KMS-11 (cell line): ENCODE measurements at regions not wholly inside any gene's neighbourhood (a gene's known extent, or its start where the extent isn't known, plus 50 kb on each side); places are given as distances from the start of the nearest gene placed in this dataset.
"Not testable (repeated sequence)": the region's sequence is repeated elsewhere in the genome, so short reads cannot be mapped to it uniquely, and the experiment has no call there.

ENCODE experiments used
- H2AFZ ChIP-seq: fragments of 200-600 bp; sonication (generic); 2 replicates; pipeline ENCODE4 v1.6.1; 2016; ENCODE audit warnings: antibody characterized with exemption, mixed run types, low read depth
- H3K27ac ChIP-seq: fragments of 200-600 bp; sonication (generic); 2 replicates; pipeline ENCODE4 v1.6.1; 2016; ENCODE audit warnings: mild to moderate bottlenecking, mixed run types
- H3K27me3 ChIP-seq: fragments of 200-600 bp; sonication (generic); 2 replicates; pipeline ENCODE4 v1.6.1; 2017; ENCODE audit warnings: mild to moderate bottlenecking, low read depth, mixed run types, moderate library complexity; ENCODE audit not compliant: insufficient read depth
- H3K36me3 ChIP-seq: fragments of 200-600 bp; sonication (generic); 2 replicates; pipeline ENCODE4 v1.6.1; 2017; ENCODE audit warnings: mild to moderate bottlenecking, mixed run types; ENCODE audit not compliant: insufficient read depth
- H3K4me1 ChIP-seq: fragments of 200-600 bp; sonication (generic); 2 replicates; pipeline ENCODE4 v1.6.1; 2016; ENCODE audit warnings: mild to moderate bottlenecking, low read depth, mixed run types; ENCODE audit not compliant: poor library complexity, severe bottlenecking
- H3K4me2 ChIP-seq: fragments of 200-600 bp; sonication (generic); 2 replicates; pipeline ENCODE4 v1.7.0; 2016; ENCODE audit warnings: mild to moderate bottlenecking, mixed run types
- H3K4me3 ChIP-seq: fragments of 200-600 bp; sonication (generic); IDR thresholded peaks from 2 replicates; pipeline ENCODE4 v1.6.1; 2017; ENCODE audit warnings: low read depth, low read length, mixed read lengths; ENCODE audit not compliant: insufficient read depth
- H3K79me2 ChIP-seq: fragments of 200-600 bp; sonication (generic); 2 replicates; pipeline ENCODE4 v1.6.1; 2016; ENCODE audit warnings: low read depth, mixed run types; ENCODE audit not compliant: insufficient read depth
- H3K9ac ChIP-seq: fragments of 200-600 bp; sonication (generic); 2 replicates; pipeline ENCODE4 v1.6.1; 2016; ENCODE audit warnings: mild to moderate bottlenecking, mixed run types
- H4K20me1 ChIP-seq: fragments of 200-600 bp; sonication (generic); 2 replicates; pipeline ENCODE4 v1.6.1; 2016; ENCODE audit warnings: mild to moderate bottlenecking, mixed run types; ENCODE audit not compliant: insufficient read depth
- TF ChIP-seq, protein P1 (sequence below): fragments of 200-600 bp; sonication (generic); conservative IDR thresholded peaks from 2 replicates; pipeline ENCODE4 v1.6.1; 2017; ENCODE audit warnings: low read depth, mild to moderate bottlenecking, antibody characterized with exemption, low read length, moderate library complexity, mixed read lengths

DNA sequence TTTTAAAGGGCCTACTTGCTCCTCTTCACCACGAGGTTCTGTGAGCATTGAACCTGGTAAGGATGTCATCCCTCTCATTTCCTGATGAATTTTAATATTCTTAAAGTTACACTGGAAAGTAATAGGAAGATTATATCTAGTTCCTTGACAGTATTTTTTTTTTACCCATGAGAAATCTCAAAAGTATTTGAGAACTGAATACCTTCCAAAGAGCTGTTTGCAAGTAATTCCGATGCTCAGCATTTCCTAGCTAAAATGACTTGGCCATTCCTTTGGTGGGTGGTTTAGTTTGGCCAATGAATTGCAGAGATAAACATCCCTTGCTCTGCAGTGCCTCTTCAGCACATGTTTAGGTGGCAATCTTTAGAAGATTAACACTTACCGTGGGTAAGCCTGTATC is 110.2 kb upstream of the WDR1 start:
- Histone ChIP-seq H3K4me2 (no peak overlapping the region), H3K79me2 (no peaks in the 10 kb centered on the region), H3K4me1 (no peaks in the 10 kb centered on the region), H3K9ac (no peak overlapping the region), H4K20me1 (no peaks in the 10 kb centered on the region), H3K36me3 (no peaks in the 10 kb centered on the region), H3K4me3 (no peak overlapping the region), H3K27ac (no peak overlapping the region), H3K27me3 (no peaks in the 10 kb centered on the region), H2AFZ (no peak overlapping the region)
- TF ChIP-seq, protein P1, sequence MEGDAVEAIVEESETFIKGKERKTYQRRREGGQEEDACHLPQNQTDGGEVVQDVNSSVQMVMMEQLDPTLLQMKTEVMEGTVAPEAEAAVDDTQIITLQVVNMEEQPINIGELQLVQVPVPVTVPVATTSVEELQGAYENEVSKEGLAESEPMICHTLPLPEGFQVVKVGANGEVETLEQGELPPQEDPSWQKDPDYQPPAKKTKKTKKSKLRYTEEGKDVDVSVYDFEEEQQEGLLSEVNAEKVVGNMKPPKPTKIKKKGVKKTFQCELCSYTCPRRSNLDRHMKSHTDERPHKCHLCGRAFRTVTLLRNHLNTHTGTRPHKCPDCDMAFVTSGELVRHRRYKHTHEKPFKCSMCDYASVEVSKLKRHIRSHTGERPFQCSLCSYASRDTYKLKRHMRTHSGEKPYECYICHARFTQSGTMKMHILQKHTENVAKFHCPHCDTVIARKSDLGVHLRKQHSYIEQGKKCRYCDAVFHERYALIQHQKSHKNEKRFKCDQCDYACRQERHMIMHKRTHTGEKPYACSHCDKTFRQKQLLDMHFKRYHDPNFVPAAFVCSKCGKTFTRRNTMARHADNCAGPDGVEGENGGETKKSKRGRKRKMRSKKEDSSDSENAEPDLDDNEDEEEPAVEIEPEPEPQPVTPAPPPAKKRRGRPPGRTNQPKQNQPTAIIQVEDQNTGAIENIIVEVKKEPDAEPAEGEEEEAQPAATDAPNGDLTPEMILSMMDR = no peak

DNA sequence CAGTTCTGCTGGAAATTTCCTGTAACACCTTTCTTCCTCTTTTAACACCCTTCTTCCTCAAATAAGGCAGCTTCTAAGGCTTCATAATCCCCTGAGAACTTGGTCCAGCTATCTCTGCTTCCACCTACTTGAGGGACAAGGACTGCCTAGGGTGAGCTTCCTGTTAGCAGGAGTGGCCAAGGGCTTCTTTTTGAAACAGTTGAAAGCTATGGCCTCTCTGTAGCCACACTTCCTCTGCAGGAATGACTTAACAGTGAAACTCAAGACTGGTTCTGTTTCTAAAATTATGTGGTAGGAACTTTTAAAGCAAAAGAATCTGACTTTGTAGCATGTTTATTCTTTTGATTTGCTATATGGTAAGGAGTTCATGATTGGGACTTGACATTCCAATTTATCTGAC is 108.5 kb upstream of the WDR1 start:
- no peak overlapping the region for H2AFZ ChIP-seq
- H3K4me3 ChIP-seq = no peak overlapping the region
- H3K79me2 ChIP-seq = no peaks in the 10 kb centered on the region
- H3K4me1 ChIP-seq = no peaks in the 10 kb centered on the region
- no peaks in the 10 kb centered on the region for H3K36me3 ChIP-seq
- H3K27me3 ChIP-seq = no peaks in the 10 kb centered on the region
- no peak overlapping the region for H3K4me2 ChIP-seq
- TF ChIP-seq, protein P1 = no peak
- H3K27ac ChIP-seq = no peak overlapping the region
- no peaks in the 10 kb centered on the region for H4K20me1 ChIP-seq
- H3K9ac ChIP-seq = no peak overlapping the region

DNA sequence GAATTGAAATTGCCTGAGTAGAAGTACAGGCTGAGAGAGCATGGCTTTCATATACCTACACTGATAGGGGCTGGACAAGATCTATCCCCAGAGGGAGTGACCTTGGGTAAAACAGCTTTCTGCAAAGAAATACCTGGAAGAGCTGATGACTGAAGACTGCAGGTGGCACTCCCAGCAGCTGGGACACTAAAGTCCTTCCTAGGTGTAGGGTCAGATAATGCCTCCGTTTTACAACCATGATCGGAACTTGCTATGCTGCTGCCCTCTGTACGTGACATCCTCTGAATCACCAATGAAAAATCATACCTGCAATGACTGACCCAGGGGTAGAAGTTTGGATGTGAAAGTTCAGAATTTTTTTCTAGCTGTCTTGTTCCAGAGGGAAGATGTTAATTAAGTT is 107.2 kb upstream of the WDR1 start:
- Histone ChIP-seq H3K4me3 (no peak overlapping the region), H3K79me2 (no peaks in the 10 kb centered on the region), H3K27me3 (no peaks in the 10 kb centered on the region), H3K27ac (no peak overlapping the region), H4K20me1 (no peaks in the 10 kb centered on the region), H3K4me2 (no peak overlapping the region), H3K36me3 (no peaks in the 10 kb centered on the region), H3K4me1 (no peaks in the 10 kb centered on the region), H2AFZ (no peak overlapping the region), H3K9ac (no peak overlapping the region)
- TF ChIP-seq, protein P1 = no peak

DNA sequence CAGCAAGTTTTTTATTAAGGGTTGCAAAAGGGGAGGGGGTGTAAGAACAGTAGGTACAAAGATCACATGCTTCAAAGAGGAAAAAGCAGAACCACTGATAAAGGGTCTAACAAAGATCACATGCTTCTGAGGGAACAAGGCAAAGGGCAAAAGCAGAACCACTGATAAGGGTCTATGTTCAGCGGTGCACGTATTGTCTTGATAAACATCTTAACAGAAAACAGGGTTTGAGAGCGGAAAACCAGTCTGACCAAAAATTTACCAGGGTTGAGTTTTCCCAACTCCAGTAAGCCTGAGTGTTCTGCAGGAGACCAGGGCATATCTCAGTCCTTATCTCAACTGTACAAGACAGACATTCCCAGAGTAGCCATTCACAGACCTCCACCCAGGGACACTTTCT is 96.9 kb upstream of the WDR1 start:
- not testable (repeated sequence) for H3K27ac ChIP-seq, H3K4me2 ChIP-seq, H3K79me2 ChIP-seq, H2AFZ ChIP-seq, H3K27me3 ChIP-seq, H3K4me3 ChIP-seq, H3K36me3 ChIP-seq, H3K4me1 ChIP-seq, H3K9ac ChIP-seq, H4K20me1 ChIP-seq

DNA sequence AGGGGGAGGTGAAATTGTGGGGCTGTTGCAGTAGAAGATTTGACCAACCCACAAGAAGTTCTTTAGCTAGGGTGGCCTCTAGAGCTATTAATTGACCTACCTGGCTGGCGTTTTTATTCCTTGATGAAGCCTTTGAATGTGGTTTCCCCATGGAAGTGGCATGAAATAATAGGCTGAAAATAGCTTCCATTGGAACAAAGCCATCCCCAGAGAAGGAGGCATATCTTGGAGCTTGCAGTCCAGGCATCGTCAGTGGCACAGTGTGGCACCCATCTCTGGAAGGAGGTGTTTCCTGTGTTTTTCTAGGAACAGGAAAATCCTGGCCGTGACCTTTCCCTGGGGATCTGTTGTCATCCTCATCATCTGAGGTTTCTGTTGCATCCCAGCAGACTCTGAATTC is 96.3 kb upstream of the WDR1 start:
- Histone ChIP-seq H3K27ac (no peak overlapping the region), H3K27me3 (no peaks in the 10 kb centered on the region), H3K9ac (no peak overlapping the region), H4K20me1 (no peaks in the 10 kb centered on the region), H2AFZ (no peak overlapping the region), H3K79me2 (no peaks in the 10 kb centered on the region), H3K4me1 (no peaks in the 10 kb centered on the region), H3K36me3 (no peaks in the 10 kb centered on the region), H3K4me3 (no peak overlapping the region), H3K4me2 (no peak overlapping the region)
- TF ChIP-seq, protein P1 = no peak
